ENCODE measurements at regions not wholly inside any gene's neighbourhood (a gene's known extent, or its start where the extent isn't known, plus 50 kb on each side); places are given as distances from the start of the nearest gene placed in this dataset.

DNA sequence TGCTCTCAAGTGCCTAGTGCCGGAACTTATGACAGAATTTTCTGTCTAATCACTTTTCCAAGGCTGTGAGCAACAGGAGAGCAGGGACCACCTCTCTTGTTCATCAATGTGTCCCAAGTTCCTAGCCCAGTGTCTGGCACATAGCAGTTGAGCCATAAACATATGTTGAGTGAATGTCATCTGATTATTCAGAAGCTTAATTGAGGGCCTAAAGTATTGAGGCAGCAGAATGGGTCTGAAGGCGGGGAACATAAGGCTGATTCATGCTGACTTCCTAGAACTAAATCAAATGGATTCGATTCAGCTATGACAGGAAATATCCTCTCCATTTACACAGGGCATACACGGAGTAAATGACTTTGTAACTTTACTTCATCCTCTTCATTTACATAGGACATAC is 438.0 kb upstream of the ZFHX3 start:
- no peak overlapping the region for H3K4me3 ChIP-seq (ENCODE audit: low read depth, low read length)
- DNase-seq (ENCODE audit: low read depth), result no peak
- TF ChIP-seq, protein P1, sequence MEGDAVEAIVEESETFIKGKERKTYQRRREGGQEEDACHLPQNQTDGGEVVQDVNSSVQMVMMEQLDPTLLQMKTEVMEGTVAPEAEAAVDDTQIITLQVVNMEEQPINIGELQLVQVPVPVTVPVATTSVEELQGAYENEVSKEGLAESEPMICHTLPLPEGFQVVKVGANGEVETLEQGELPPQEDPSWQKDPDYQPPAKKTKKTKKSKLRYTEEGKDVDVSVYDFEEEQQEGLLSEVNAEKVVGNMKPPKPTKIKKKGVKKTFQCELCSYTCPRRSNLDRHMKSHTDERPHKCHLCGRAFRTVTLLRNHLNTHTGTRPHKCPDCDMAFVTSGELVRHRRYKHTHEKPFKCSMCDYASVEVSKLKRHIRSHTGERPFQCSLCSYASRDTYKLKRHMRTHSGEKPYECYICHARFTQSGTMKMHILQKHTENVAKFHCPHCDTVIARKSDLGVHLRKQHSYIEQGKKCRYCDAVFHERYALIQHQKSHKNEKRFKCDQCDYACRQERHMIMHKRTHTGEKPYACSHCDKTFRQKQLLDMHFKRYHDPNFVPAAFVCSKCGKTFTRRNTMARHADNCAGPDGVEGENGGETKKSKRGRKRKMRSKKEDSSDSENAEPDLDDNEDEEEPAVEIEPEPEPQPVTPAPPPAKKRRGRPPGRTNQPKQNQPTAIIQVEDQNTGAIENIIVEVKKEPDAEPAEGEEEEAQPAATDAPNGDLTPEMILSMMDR (IDR thresholded peaks at IDR 0.05; ENCODE audit: low read depth, low read length, missing control alignments), result no peak
- in situ Hi-C loops (cut with HindIII; ENCODE audit: low sequenced_read_pairs), result no loop called here

DNA sequence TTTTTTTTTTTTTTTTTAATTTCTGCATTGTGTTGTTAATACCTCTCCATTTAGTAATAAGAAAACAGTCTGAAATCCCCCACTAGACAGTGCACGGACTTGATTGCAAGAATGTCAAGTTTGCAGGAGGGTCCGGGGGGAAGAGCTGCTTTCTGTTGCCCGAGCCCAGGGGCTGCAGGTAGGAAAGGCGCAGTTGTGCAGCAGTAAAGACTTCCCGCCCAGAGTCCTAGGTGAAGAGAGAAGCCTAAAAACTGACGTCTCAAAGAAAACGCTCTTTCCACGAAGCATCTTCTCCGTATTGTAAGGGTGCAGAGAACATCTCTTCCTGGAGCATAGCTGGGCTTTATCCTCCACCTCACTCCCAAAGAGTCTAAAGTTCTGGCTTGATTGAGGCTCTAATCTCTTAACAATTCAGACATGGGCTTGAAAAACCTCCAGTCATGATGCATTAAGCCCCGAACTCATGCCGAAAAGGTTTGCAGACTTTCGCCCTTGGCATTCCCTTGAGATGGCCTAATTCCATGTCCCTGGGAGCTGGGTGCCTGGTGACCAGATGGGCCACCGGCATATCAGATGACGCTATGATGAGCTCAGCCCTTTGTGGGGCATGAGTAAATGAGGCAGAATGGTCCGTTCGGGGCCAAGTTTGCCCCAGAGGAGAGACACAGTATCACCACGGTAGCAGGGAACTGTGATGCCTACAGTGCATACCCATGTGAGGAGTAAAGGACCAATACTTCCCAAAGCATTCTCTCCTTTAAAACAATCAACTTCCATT is 436.2 kb upstream of the ZFHX3 start:
- TF ChIP-seq, protein P1 (IDR thresholded peaks at IDR 0.05; ENCODE audit: low read depth, low read length, missing control alignments), result no peak
- no peak for DNase-seq (ENCODE audit: low read depth)
- in situ Hi-C loops (cut with HindIII; ENCODE audit: low sequenced_read_pairs), result no loop called here
- H3K4me3 ChIP-seq (ENCODE audit: low read depth, low read length), result no peak overlapping the region

DNA sequence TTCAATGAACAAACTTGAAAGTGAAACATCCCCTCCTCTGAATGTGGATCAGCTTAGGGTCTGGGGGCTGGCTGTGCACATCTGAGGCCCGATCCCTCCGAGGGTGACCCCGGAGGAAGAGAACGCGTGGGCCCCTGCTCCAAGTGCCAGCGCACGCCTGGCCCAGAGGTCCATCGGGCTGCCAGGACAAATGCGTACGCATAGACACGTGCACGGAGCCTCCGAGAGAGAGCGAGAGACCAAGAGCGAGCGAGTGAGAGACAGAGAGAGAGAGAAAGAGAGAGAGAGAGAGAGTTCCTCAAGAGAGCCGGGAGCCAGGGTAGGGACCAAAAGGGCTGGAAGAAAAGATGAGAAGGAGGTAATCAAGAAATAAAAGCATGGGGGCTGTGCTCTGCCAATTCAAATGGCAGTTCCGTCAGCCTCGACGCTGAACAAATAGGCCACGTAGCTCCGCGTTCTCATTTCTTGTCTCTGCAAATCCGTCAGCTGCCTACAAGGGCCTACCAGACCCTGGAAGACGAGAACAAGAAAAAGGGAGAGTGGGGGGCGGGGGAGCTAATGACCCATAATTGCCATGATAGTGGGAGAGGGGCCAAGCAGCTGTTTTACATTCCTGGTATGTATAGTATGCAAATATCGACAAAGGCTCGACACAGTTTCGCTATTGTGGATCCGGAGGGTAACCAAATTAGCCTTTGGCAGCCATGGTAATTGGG is 435.3 kb upstream of the ZFHX3 start:
- no peak overlapping the region for H3K4me3 ChIP-seq (ENCODE audit: low read depth, low read length)
- DNase-seq (ENCODE audit: low read depth), result no peak
- TF ChIP-seq, protein P1 (IDR thresholded peaks at IDR 0.05; ENCODE audit: low read depth, low read length, missing control alignments), result no peak
- in situ Hi-C loops (cut with HindIII; ENCODE audit: low sequenced_read_pairs), result no loop called here

DNA sequence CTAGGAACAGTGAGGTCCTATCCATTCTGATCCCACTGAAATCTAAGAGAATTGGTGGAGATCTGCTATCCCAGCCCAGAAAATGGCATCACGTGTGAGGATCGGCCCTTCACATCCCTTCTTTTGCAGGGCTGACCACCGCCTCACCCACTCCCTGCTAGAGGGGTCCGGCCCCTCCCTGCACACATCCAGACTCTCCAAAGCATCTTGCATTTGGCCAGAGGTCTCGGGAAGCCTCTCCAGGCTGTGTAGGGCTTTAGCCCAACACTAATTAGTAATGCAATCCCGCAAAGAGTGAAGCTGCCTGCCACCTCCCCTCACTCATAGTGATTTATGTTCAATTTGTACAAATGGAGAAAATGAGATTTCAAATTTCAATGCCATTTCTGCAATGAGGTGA is 434.4 kb upstream of the ZFHX3 start:
- H3K4me3 ChIP-seq (ENCODE audit: low read depth, low read length), result no peak overlapping the region
- in situ Hi-C loops (cut with HindIII; ENCODE audit: low sequenced_read_pairs), result no loop called here
- no peak for DNase-seq (ENCODE audit: low read depth)
- TF ChIP-seq, protein P1 (IDR thresholded peaks at IDR 0.05; ENCODE audit: low read depth, low read length, missing control alignments), result no peak

DNA sequence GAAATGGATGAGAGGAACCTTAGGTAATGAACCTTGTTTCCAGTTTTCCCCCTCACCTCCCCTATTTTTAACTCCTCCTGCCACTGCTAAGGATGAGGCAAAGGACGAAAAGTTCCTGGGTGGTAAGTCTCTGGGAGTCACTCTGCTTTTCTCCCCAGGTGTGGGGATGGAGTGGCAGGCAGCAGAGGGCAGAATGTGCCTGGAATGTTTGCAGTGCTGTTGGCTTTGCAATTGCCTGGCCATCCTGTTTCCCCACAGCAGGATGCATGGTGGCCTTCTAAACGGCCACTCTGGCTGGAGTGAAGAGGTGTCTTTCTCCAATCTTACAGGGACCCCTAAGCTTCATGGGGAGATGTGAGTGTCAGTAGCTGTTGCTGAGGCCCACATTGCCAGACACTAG is 432.5 kb upstream of the ZFHX3 start:
- TF ChIP-seq, protein P1 (IDR thresholded peaks at IDR 0.05; ENCODE audit: low read depth, low read length, missing control alignments), result no peak
- no peak overlapping the region for H3K4me3 ChIP-seq (ENCODE audit: low read depth, low read length)
- in situ Hi-C loops (cut with HindIII; ENCODE audit: low sequenced_read_pairs), result no loop called here
- no peak for DNase-seq (ENCODE audit: low read depth)

DNA sequence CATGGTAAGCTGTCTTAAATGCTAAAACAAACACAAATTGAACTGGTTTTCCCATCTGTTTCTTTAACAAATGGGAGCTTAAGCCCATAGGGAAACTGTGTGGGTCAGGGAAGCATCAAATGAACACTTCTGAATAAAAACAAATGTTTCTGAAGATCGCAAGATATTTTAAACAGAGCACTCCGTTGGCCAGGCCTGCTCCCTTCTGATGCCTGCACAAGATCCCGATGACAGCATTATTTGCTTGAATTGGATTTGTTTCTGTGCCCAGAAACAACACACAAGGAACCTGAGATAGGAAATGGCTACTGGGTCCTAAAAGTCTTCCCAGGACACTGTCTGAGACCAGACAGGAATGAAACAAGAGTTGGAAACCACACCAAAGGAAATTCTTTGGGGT is 425.8 kb upstream of the ZFHX3 start:
- no peak for DNase-seq (ENCODE audit: low read depth)
- TF ChIP-seq, protein P1 (IDR thresholded peaks at IDR 0.05; ENCODE audit: low read depth, low read length, missing control alignments), result no peak
- in situ Hi-C loops (cut with HindIII; ENCODE audit: low sequenced_read_pairs), result no loop called here
- H3K4me3 ChIP-seq (ENCODE audit: low read depth, low read length), result no peak overlapping the region

Measured in astrocyte of the cerebellum (primary cell).